Activated CD4-positive, CD25-positive, alpha-beta regulatory T cell treated with anti-CD3 and anti-CD28 coated beads, Interleukin-2, amount 50 U/mL, for 72 hours (primary cell): ENCODE measurements at regions not wholly inside any gene's neighbourhood (a gene's known extent, or its start where the extent isn't known, plus 50 kb on each side); places are given as distances from the start of the nearest gene placed in this dataset.

Experiments used
- DNase-seq: peaks from one replicate; pipeline ENCODE4 v3.0.0; 2021

DNA sequence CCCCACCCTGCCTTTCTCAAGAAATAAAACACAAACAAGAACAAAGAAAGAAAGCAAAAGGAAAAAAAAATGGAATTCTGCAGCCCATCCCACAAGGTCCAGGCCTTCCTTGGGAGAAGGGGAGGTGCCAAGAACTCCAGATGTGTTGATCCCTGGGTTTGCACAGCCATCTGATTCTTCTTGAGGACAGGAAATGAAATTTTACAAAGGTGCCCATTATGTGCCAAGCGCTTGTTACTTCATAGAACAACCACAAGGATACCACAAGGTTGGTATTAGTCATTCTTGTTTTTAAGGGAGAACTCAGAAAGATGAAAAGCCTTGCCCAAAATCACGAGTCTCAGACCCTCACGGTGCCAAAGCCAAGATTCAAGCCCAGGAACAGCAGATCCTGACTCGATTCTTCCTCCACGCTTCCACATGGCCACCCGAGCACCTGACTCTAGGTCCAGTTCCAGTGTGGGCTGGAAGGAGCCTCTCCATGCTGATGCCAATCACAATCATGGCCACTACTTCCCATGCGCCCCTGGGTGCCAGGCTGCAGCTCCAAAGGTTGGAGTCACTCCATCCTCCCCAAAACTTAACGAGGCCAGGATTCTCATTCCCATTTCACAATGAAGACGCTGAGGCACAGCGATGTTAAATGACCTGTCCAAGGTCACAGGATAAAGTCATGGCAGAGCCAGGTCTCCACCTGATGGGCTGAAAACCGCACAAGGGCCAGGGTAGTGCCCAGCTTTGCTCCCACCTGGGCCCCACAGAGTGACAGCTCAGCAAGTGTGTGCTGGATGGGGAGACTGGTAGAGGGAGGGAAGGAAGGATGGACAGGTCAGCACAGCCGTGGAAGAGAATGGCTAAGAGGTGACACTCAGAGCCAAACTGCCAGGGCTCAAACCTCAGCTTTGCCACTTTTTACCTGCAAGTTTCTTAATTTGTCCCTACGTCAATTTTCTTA is 66.7 kb upstream of the TOP1 start:
- no peak for DNase-seq

DNA sequence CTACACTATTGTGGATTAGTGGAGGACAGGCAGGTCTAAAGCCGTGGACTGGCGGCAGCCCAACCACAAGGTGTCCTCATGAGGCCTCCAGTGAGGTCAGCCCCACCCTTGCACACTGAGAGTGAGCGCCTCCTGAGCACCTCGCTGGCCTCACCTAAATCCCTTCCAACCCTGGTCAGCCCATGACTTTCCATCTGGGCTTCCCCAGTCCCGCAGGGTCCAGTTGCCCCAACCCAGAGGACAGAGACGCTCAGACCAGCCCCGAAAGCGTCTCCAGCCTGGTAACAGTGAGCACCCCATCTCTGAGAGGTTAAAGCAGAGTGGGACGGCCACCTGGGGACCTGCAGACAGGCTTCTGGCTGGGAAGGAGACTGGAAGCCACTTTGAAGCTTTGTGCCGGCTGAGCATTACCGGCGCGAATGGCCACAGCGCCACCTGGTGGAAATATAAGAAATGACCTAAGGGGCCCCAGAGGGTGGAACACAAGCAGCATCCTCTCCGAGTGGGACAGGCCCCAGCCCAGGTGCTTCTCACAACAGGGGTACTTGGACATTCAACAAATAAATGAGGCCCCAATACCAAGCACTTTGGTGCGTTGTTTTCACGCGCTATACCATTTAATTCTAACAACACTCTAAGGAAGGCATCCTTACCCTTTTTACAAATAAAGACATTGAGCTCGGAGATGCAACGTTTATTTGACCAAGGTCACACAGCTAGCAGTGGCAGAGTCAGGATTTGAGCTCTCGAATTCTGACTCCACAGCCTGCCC is 65.7 kb upstream of the TOP1 start:
- peak; percentile 76 for DNase-seq

DNA sequence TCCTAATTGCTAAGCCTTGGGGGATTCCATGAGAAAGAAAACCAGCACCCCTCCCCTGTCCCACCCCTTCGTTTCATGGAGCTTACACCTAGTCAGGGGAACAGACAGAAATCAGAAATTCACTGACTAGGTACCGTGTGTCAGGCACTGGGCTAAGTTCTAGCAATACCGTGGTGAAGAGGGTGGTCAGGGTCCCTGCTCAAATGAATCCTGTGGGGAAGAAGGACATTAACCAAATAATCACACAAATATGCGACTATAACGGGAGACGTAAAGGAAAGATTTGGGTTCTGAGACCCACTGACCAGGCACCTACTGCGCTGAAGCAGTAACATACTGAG is 65.1 kb upstream of the TOP1 start:
- no peak for DNase-seq

DNA sequence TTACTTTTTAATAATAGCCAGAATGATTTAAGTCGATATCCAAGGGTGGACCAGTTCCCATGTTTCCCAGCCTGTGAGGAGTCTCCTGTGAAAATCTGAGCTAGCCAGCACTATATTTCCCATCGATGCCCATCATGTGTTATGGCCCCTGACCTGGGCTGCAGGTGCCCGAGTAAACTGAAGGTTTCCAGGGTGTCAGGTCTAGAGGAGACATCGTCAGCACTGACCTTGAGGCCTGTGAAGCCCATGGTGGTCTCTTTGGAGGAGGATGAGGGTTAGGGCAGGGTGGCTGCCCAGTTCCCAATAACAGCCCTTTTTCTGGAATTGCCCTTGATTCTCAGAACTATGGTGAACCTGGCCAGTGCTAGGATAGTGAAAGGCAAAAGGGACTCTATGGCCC is 63.0 kb upstream of the TOP1 start:
- no peak for DNase-seq

DNA sequence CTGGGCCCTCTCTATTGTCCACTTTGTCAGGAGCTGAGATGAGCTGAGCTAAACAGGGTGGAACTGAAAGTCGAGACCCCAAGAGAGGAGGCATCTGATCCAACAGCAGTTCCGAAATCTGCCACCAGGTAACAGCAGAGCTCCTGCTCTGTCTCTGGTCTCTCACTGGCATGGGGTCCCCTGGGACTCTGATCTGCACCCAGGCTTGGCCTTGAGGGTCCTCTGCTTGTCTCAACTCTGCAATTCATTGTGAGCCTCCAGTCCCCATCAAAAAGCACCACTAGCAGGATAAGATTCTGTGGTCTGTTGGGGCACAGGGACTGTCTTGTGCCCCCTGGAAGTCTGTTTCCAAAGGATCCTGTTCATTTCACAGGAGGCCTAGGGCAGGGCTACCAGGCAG is 62.5 kb upstream of the TOP1 start:
- no peak for DNase-seq

DNA sequence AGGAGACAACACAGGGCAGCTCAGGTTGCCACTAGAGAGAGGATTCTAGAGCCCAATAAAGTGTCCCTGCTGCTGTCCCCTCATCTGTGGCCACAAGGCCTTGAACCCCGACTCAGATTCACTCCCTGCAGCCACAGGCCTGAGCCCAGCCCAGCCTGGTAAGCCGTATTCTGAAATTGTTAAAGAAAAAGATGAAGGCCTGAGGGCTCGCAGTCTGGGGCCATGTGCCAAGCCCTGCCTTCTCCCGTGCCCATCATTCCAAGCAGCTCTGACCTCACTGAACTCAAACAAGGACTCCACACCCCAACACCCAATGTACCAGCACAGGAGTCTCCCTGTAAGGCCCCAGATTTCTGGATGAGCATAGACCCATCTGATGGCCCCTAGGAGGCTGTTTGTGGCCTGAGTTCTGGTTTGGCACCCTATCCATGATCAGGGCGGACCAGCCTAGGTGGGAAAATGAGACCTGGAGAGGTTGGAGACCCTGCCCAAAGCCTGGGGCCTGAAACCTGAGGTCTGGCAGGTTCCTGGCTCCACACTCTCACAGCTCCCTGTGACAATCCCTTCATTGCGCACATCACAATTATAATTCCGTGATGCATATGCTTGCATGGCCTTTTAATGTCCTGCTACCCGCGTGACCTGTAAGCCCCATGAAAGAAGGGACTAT is 62.0 kb upstream of the TOP1 start:
- DNase-seq, result no peak

DNA sequence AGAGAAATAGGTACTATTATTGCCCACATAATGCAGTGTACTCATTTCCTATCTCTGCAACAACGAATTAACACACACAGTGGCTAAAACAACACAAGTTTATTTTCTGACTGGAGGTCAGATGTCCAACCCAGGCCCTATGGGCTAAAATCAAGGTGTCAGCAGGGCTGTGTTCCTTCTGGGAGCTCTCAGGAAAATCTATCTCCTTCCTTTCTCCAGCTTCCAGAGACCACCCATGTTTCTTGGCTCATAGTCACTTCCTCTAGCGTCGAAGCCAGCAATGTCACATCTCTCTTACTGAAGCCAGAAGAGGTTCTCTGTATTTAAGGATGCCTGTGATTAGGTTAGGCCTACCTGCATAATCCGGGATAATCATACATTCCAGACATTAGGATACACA is 60.9 kb upstream of the TOP1 start:
- no peak for DNase-seq

DNA sequence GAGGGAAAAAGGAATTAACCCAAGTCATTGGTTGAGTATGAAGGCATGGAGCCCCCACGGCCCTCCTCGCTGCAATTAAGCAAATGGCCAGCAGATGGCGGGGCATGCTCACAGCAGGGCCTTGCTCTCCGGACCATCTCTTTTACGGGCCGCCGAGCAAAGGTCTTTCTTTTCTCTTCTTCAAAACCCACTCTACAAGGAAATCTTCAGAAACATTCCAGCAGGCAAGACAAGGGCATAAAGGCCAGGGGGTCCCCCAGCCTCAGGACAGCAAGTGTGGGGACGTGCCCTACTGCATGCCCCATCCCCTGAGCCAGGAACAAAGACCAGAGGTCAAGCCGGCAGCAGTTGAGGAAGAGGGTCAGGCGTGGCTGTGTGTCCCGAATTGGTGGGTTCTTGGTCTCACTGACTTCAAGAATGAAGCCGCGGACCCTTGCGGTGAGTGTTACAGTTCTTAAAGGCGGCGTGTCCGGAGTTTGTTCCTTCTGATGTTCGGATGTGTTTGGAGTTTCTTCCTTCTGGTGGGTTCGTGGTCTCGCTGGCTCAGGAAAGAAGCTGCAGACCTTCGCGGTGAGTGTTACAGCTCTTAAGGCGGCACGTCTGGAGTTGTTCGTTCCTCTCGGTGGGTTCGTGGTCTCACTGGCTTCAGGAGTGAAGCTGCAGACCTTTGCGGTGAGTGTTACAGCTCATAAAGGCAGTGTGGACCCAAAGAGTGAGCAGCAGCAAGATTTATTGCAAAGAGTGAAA is 59.6 kb upstream of the TOP1 start:
- peak; percentile 91 for DNase-seq

DNA sequence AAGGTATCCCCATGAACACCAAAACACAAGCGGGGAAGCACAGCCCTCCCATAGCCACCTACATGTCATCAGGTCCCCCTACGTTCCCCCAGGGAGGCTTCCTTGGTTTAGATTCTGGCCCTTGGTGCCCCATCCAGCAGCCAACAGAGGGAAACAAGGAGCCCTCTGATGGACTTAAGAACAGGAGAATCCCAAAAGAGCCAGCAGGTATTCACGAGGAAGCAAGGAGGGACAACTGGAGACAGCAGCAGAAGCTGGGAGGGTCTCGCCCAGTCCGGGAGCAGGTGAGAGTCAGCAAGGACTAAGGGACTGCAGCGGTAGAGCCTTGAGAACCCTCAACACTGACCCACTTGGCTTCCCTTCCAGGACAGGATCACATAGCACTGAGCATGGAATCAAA is 58.4 kb upstream of the TOP1 start:
- no peak for DNase-seq

DNA sequence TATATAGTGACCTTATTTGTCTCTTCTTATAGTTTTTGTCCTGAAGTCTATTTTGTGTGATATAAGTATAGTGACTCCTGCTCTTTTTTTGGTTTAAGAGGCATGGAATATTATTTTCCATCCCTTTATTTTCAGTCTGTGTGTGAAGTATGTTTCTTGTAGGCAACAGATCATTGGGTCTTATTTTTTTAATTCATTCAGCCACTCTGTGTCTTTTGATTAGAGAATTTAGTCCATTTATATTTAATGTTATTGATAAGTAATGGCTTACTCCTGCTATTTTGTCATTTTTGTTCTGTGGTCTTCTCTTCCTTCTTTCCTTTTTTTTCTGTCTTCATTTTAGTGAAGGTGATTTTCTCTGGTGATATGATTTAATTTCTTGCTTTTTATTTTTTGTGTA is 51.4 kb upstream of the TOP1 start:
- DNase-seq, result no peak

DNA sequence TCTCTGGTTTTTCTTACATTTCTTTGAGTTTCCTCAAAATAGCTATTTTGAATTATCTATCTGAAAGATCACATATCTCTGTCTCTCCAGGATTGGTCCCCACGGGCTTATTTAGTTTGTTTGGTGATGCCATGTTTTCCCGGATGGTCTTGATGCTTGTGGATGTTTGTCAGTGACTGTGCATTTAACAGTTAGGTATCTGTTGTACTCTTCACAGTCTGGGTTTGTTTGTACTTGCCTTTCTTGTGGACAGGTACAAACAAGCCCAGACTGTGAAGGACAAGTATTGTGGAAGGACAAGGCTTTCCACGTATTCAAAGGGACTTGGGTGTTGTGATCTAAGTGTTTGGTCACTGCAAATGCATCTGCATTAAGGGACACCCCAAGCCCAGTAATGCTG is 49.9 kb upstream of the TOP1 start:
- no peak for DNase-seq
